ENCODE measurements at regions not wholly inside any gene's neighbourhood (a gene's known extent, or its start where the extent isn't known, plus 50 kb on each side); places are given as distances from the start of the nearest gene placed in this dataset.

DNA sequence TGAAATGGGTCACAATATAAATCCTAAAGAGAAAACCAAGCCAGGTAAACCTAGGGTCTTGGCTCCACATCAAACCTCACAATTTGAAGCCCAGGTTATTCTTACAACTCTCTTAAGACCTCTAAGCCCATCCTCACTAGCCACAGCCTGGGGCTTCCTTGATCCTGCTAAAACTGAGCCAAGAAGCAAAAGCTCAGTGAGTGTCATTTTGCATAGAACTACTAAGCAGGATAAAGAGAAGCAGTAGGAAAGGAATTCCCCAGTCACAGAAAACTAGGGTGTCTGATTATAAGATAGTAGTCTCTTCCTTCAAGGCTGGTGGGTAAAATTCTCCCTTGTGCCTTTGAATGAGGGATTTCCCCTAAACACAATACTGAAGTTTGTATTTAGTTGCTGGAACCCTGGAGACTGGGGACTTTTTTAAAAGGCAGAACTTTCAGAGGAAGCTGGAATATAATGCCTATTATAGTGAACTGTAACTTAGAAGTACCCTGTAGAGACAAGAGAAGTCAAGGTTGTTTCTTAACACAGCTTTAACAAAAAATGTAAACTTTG, 196.6 kb upstream of the KIAA1217 start:
- TF ChIP-seq REST (IDR thresholded peaks at IDR 0.05; ENCODE audit: low read depth), result no peak

GRCh38 chr10:24027107-24027506, 181.8 kb upstream of the KIAA1217 start:
- no peak for TF ChIP-seq USF1 (IDR thresholded peaks at IDR 0.05)
- peak; percentile 98 for TF ChIP-seq CEBPB (IDR thresholded peaks at IDR 0.05)

- TF ChIP-seq CEBPB (IDR thresholded peaks at IDR 0.05), result no peak
- no peak for TF ChIP-seq TCF12 (IDR thresholded peaks at IDR 0.05; ENCODE audit: low read depth)
- no peak for TF ChIP-seq MAX (IDR thresholded peaks at IDR 0.05)
- no peak for TF ChIP-seq ZBTB7A (IDR thresholded peaks at IDR 0.05; ENCODE audit: low read depth)
- TF ChIP-seq EGR1 (IDR thresholded peaks at IDR 0.05), result no peak
- no peak for TF ChIP-seq YY1 (IDR thresholded peaks at IDR 0.05; ENCODE audit: low read depth)
- no peak for TF ChIP-seq NFIC (IDR thresholded peaks at IDR 0.05)
- TF ChIP-seq EP300 (IDR thresholded peaks at IDR 0.05; ENCODE audit: borderline replicate concordance), result no peak
- no peak for TF ChIP-seq TAF1 (IDR thresholded peaks at IDR 0.05; ENCODE audit: low read depth)
- TF ChIP-seq TEAD4 (IDR thresholded peaks at IDR 0.05), result no peak
- TF ChIP-seq RAD21 (IDR thresholded peaks at IDR 0.05; ENCODE audit: low read depth), result no peak
- no peak for TF ChIP-seq CREB1 (IDR thresholded peaks at IDR 0.05; ENCODE audit: low read depth)
These were observed 174.4 kb upstream of the KIAA1217 start for GRCh38 chr10:24034571-24034970.

- TF ChIP-seq ZBTB7A (IDR thresholded peaks at IDR 0.05; ENCODE audit: low read depth) (no peak), NFIC (IDR thresholded peaks at IDR 0.05) (no peak), REST (IDR thresholded peaks at IDR 0.05; ENCODE audit: low read depth) (no peak), USF1 (IDR thresholded peaks at IDR 0.05) (no peak)
These were observed 173.2 kb upstream of the KIAA1217 start for GRCh38 chr10:24035761-24036160.

GRCh38 chr10:24039315-24039714, 169.6 kb upstream of the KIAA1217 start:
- TF ChIP-seq ZBTB7A (IDR thresholded peaks at IDR 0.05; ENCODE audit: low read depth), result no peak
- TF ChIP-seq FOXM1 (IDR thresholded peaks at IDR 0.05; ENCODE audit: borderline replicate concordance, low read depth), result no peak
- TF ChIP-seq YY1 (IDR thresholded peaks at IDR 0.05; ENCODE audit: low read depth), result no peak
- TF ChIP-seq CREB1 (IDR thresholded peaks at IDR 0.05; ENCODE audit: low read depth), result no peak
- no peak for TF ChIP-seq RAD21 (IDR thresholded peaks at IDR 0.05; ENCODE audit: low read depth)
- TF ChIP-seq CEBPB (IDR thresholded peaks at IDR 0.05), result no peak
- TF ChIP-seq TAF1 (IDR thresholded peaks at IDR 0.05; ENCODE audit: low read depth), result no peak
- TF ChIP-seq TEAD4 (IDR thresholded peaks at IDR 0.05), result no peak
- no peak for TF ChIP-seq USF1 (IDR thresholded peaks at IDR 0.05)
- no peak for TF ChIP-seq TCF12 (IDR thresholded peaks at IDR 0.05; ENCODE audit: low read depth)
- TF ChIP-seq MAX (IDR thresholded peaks at IDR 0.05), result no peak
- no peak for TF ChIP-seq NFIC (IDR thresholded peaks at IDR 0.05)
- no peak for TF ChIP-seq EGR1 (IDR thresholded peaks at IDR 0.05)
- TF ChIP-seq REST (IDR thresholded peaks at IDR 0.05; ENCODE audit: low read depth), result no peak
- no peak for TF ChIP-seq EP300 (IDR thresholded peaks at IDR 0.05; ENCODE audit: borderline replicate concordance)

All from Ishikawa (cell line).